ENCODE measurements at regions not wholly inside any gene's neighbourhood (a gene's known extent, or its start where the extent isn't known, plus 50 kb on each side); places are given as distances from the start of the nearest gene placed in this dataset.

DNA sequence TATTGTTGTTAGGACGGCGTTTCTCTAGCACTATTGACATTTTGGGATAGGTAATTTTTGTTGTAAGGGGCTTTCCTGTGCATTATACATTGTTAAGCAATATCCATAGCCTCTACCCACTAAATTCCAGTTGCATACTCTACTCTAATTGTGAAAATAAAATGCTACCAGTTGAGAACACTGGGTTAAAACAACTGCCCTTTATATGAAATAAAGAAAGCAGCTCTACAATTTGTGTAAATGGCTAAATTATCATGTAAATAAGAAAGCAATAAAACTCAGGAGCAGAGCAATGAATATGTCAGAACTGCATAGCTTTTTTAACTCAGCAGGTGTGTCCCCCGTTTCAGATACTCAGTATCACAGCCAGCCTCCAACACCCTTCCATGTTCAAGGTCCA, 812.7 kb upstream of the NRXN1 start:
- Histone ChIP-seq H3K36me3 (ENCODE audit: control insufficient read depth in 4 of 4, insufficient read depth in 4 of 4, low read length in 3 of 4) (no peaks in the 10 kb centered on the region), H3K9me3 (ENCODE audit: control extremely low read depth in 1 of 5, control insufficient read depth in 4 of 5, insufficient read depth in 2 of 5, low read depth in 1 of 5, low read length in 4 of 5) (no peaks in the 10 kb centered on the region), H3K4me1 (ENCODE audit: control extremely low read depth in 1 of 4, control insufficient read depth in 4 of 4, insufficient read depth in 4 of 4, low read length in 3 of 4) (no peaks in the 10 kb centered on the region), H3K27ac (ENCODE audit: insufficient read depth in 1 of 2, low read depth in 1 of 2, low read length in 2 of 2, poor library complexity in 1 of 2, severe bottlenecking in 2 of 2) (no peak overlapping the region), H3K4me3 (ENCODE audit: control insufficient read depth in 1 of 7, extremely low read depth in 1 of 7, insufficient read depth in 4 of 7, low read depth in 2 of 7, low read length in 6 of 7) (no peak overlapping the region), H3K27me3 (replicated peaks in 2 of 5; ENCODE audit: control insufficient read depth in 4 of 5, insufficient read depth in 5 of 5, low read length in 4 of 5) (no peaks in the 10 kb centered on the region)
- ChIA-PET POLR2A (no interaction called here), CTCF (no interaction called here)
- DNase-seq: no peak
- WGBS (ENCODE audit: insufficient coverage): no CpG with 5 or more reads among the region's 3 CpGs

DNA sequence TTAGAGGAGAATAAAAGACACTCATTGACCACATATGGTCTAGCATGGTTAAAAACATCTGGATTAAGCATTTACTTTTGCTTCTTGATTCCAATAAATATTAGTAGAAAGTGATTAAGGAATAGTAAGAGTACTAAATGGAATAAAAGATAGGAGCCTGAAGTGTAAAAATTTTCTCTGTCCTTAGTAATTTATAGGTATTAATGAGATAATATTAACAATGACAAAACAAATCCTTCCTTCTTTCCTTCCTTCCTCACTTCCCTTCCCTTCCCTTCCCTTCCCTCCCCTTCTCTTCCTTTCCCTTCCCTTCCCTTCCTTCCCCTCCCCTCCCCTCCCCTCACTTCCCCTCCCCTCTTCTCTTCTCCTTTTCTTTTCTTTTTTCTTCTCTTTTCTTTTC, 797.5 kb upstream of the NRXN1 start:
- Histone ChIP-seq H3K36me3 (ENCODE audit: control insufficient read depth in 4 of 4, insufficient read depth in 4 of 4, low read length in 3 of 4) (no peaks in the 10 kb centered on the region), H3K9me3 (ENCODE audit: control extremely low read depth in 1 of 5, control insufficient read depth in 4 of 5, insufficient read depth in 2 of 5, low read depth in 1 of 5, low read length in 4 of 5) (no peaks in the 10 kb centered on the region), H3K4me1 (ENCODE audit: control extremely low read depth in 1 of 4, control insufficient read depth in 4 of 4, insufficient read depth in 4 of 4, low read length in 3 of 4) (no peaks in the 10 kb centered on the region), H3K27me3 (replicated peaks in 2 of 5; ENCODE audit: control insufficient read depth in 4 of 5, insufficient read depth in 5 of 5, low read length in 4 of 5) (no peaks in the 10 kb centered on the region), H3K4me3 (ENCODE audit: control insufficient read depth in 1 of 7, extremely low read depth in 1 of 7, insufficient read depth in 4 of 7, low read depth in 2 of 7, low read length in 6 of 7) (no peak overlapping the region), H3K27ac (ENCODE audit: insufficient read depth in 1 of 2, low read depth in 1 of 2, low read length in 2 of 2, poor library complexity in 1 of 2, severe bottlenecking in 2 of 2) (no peak overlapping the region)
- DNase-seq: no peak
- POLR2A ChIA-PET: no interaction called here
- CTCF ChIA-PET: no interaction called here

DNA sequence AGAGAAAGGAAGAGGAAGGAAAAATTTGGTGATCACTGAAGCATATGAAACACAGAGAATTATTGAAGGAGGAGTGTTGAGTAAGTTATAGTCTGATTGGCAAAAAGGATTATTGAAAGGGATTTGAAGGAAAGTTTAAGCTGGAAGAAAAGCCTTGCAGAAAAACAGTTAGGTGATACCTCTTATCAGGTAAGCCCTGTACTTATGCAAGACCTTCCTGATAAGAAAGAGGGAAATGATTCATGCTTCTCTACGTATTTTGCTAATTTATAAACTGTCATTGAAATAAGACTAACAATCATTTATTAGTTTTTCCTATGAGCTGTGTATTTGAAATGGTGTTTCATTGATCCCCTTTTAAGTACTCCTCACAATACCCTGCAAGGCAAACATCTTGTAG, 793.9 kb upstream of the NRXN1 start:
- Histone ChIP-seq H3K27ac (ENCODE audit: insufficient read depth in 1 of 2, low read depth in 1 of 2, low read length in 2 of 2, poor library complexity in 1 of 2, severe bottlenecking in 2 of 2) (no peak overlapping the region), H3K27me3 (replicated peaks in 2 of 5; ENCODE audit: control insufficient read depth in 4 of 5, insufficient read depth in 5 of 5, low read length in 4 of 5) (no peaks in the 10 kb centered on the region), H3K9me3 (ENCODE audit: control extremely low read depth in 1 of 5, control insufficient read depth in 4 of 5, insufficient read depth in 2 of 5, low read depth in 1 of 5, low read length in 4 of 5) (no peaks in the 10 kb centered on the region), H3K36me3 (ENCODE audit: control insufficient read depth in 4 of 4, insufficient read depth in 4 of 4, low read length in 3 of 4) (no peaks in the 10 kb centered on the region), H3K4me3 (ENCODE audit: control insufficient read depth in 1 of 7, extremely low read depth in 1 of 7, insufficient read depth in 4 of 7, low read depth in 2 of 7, low read length in 6 of 7) (no peak overlapping the region), H3K4me1 (ENCODE audit: control extremely low read depth in 1 of 4, control insufficient read depth in 4 of 4, insufficient read depth in 4 of 4, low read length in 3 of 4) (no peaks in the 10 kb centered on the region)
- POLR2A ChIA-PET: no interaction called here
- no peak for DNase-seq
- no CpG with 5 or more reads among the region's 1 CpG for WGBS (ENCODE audit: insufficient coverage)
- CTCF ChIA-PET: no interaction called here

DNA sequence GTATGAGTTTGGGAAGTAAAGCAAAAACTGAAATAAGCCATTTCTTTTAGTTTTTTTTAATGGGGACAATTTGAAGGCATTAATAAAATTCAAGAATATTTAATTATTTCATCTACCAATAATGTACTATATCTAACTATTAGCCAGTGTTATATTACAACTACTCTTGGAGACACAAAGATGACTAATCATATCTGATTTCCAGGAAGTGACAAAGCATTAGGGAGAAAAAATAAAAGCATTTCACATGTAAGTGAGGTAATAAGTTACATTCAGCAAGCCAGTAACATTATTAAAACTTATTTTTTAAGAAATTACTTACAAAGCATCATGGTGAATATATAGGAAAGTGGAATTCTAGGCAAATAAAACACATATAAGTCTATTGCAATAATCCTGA, 781.3 kb upstream of the NRXN1 start:
- Histone ChIP-seq H3K27me3 (replicated peaks in 2 of 5; ENCODE audit: control insufficient read depth in 4 of 5, insufficient read depth in 5 of 5, low read length in 4 of 5) (no peaks in the 10 kb centered on the region), H3K27ac (ENCODE audit: insufficient read depth in 1 of 2, low read depth in 1 of 2, low read length in 2 of 2, poor library complexity in 1 of 2, severe bottlenecking in 2 of 2) (no peak overlapping the region), H3K4me3 (ENCODE audit: control insufficient read depth in 1 of 7, extremely low read depth in 1 of 7, insufficient read depth in 4 of 7, low read depth in 2 of 7, low read length in 6 of 7) (no peak overlapping the region), H3K36me3 (ENCODE audit: control insufficient read depth in 4 of 4, insufficient read depth in 4 of 4, low read length in 3 of 4) (no peaks in the 10 kb centered on the region), H3K9me3 (ENCODE audit: control extremely low read depth in 1 of 5, control insufficient read depth in 4 of 5, insufficient read depth in 2 of 5, low read depth in 1 of 5, low read length in 4 of 5) (no peaks in the 10 kb centered on the region), H3K4me1 (ENCODE audit: control extremely low read depth in 1 of 4, control insufficient read depth in 4 of 4, insufficient read depth in 4 of 4, low read length in 3 of 4) (no peaks in the 10 kb centered on the region)
- ChIA-PET CTCF (no interaction called here), POLR2A (no interaction called here)
- DNase-seq: no peak

GRCh38 chr2:51812138-51812866, 780.4 kb upstream of the NRXN1 start:
- no peak for DNase-seq
- CTCF ChIA-PET: no interaction called here
- WGBS (ENCODE audit: insufficient coverage): 80% methylated on average over 1 of the region's 9 CpGs
- Histone ChIP-seq H3K27ac (ENCODE audit: insufficient read depth in 1 of 2, low read depth in 1 of 2, low read length in 2 of 2, poor library complexity in 1 of 2, severe bottlenecking in 2 of 2) (no peak overlapping the region), H3K9me3 (ENCODE audit: control extremely low read depth in 1 of 5, control insufficient read depth in 4 of 5, insufficient read depth in 2 of 5, low read depth in 1 of 5, low read length in 4 of 5) (peaks cover 0 to 2% (median 0%) of the 10 kb centered on the region in 5 experiments), H3K36me3 (ENCODE audit: control insufficient read depth in 4 of 4, insufficient read depth in 4 of 4, low read length in 3 of 4) (no peaks in the 10 kb centered on the region), H3K4me3 (ENCODE audit: control insufficient read depth in 1 of 7, extremely low read depth in 1 of 7, insufficient read depth in 4 of 7, low read depth in 2 of 7, low read length in 6 of 7) (no peak overlapping the region), H3K4me1 (ENCODE audit: control extremely low read depth in 1 of 4, control insufficient read depth in 4 of 4, insufficient read depth in 4 of 4, low read length in 3 of 4) (no peaks in the 10 kb centered on the region), H3K27me3 (replicated peaks in 2 of 5; ENCODE audit: control insufficient read depth in 4 of 5, insufficient read depth in 5 of 5, low read length in 4 of 5) (no peaks in the 10 kb centered on the region)
- POLR2A ChIA-PET: no interaction called here

DNA sequence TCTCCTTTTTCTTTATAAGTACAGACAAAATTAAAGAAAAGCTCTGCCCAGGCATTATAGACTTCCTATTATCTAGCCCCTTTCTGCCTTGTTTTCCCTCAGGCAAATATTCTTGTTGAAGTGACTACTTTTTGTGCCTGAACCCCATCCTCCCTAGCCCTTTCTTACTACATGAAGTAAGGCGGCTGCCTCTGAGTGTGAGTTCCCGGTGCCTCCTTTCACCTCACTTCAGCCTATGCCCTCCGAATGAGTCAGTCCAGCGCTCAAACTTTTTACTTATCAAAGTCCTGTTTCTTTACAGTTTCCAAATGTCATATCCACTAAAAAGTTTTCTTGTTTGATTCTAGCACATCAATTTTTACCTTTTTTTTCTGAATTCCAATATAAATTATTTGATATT, 778.3 kb upstream of the NRXN1 start:
- Histone ChIP-seq H3K4me1 (ENCODE audit: control extremely low read depth in 1 of 4, control insufficient read depth in 4 of 4, insufficient read depth in 4 of 4, low read length in 3 of 4) (no peaks in the 10 kb centered on the region), H3K36me3 (ENCODE audit: control insufficient read depth in 4 of 4, insufficient read depth in 4 of 4, low read length in 3 of 4) (no peaks in the 10 kb centered on the region), H3K4me3 (ENCODE audit: control insufficient read depth in 1 of 7, extremely low read depth in 1 of 7, insufficient read depth in 4 of 7, low read depth in 2 of 7, low read length in 6 of 7) (no peak overlapping the region), H3K27me3 (replicated peaks in 2 of 5; ENCODE audit: control insufficient read depth in 4 of 5, insufficient read depth in 5 of 5, low read length in 4 of 5) (no peaks in the 10 kb centered on the region), H3K9me3 (ENCODE audit: control extremely low read depth in 1 of 5, control insufficient read depth in 4 of 5, insufficient read depth in 2 of 5, low read depth in 1 of 5, low read length in 4 of 5) (peaks cover 0 to 2% (median 0%) of the 10 kb centered on the region in 5 experiments), H3K27ac (ENCODE audit: insufficient read depth in 1 of 2, low read depth in 1 of 2, low read length in 2 of 2, poor library complexity in 1 of 2, severe bottlenecking in 2 of 2) (no peak overlapping the region)
- POLR2A ChIA-PET: no interaction called here
- no peak for DNase-seq
- WGBS (ENCODE audit: insufficient coverage): 100% methylated on average over 4 of the region's 4 CpGs
- CTCF ChIA-PET: no interaction called here

GRCh38 chr2:51807229-51807628, 775.3 kb upstream of the NRXN1 start:
- Histone ChIP-seq H3K27me3 (replicated peaks in 2 of 5; ENCODE audit: control insufficient read depth in 4 of 5, insufficient read depth in 5 of 5, low read length in 4 of 5) (no peaks in the 10 kb centered on the region), H3K4me3 (ENCODE audit: control insufficient read depth in 1 of 7, extremely low read depth in 1 of 7, insufficient read depth in 4 of 7, low read depth in 2 of 7, low read length in 6 of 7) (no peak overlapping the region), H3K36me3 (ENCODE audit: control insufficient read depth in 4 of 4, insufficient read depth in 4 of 4, low read length in 3 of 4) (no peaks in the 10 kb centered on the region), H3K4me1 (ENCODE audit: control extremely low read depth in 1 of 4, control insufficient read depth in 4 of 4, insufficient read depth in 4 of 4, low read length in 3 of 4) (no peaks in the 10 kb centered on the region), H3K27ac (ENCODE audit: insufficient read depth in 1 of 2, low read depth in 1 of 2, low read length in 2 of 2, poor library complexity in 1 of 2, severe bottlenecking in 2 of 2) (no peak overlapping the region), H3K9me3 (ENCODE audit: control extremely low read depth in 1 of 5, control insufficient read depth in 4 of 5, insufficient read depth in 2 of 5, low read depth in 1 of 5, low read length in 4 of 5) (peaks cover 0 to 2% (median 0%) of the 10 kb centered on the region in 5 experiments)
- WGBS (ENCODE audit: insufficient coverage): 90% methylated on average over 4 of the region's 4 CpGs
- POLR2A ChIA-PET: no interaction called here
- CTCF ChIA-PET: no interaction called here
- no peak for DNase-seq

All from common myeloid progenitor, CD34-positive (primary cell).